ENCODE measurements at regions not wholly inside any gene's neighbourhood (a gene's known extent, or its start where the extent isn't known, plus 50 kb on each side); places are given as distances from the start of the nearest gene placed in this dataset.

DNA sequence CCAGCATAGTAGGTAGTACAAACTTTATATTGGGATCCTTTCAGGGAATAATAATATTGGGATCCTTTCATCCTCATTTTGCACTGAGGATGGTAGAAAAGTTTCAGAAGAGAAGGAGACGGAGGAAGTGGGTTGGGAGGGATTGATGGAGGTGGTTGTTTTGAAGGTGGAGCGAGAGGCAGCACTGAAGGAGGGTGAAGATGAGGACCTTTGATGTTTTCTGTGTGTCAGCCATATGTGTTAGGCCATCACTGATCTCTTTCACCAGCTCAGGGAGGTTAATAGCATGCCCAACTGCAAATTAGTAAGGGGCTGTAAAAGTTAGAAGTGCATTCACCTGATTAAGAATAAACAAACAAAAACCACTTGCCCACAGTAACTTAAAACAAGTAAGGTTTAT lies 275.5 kb upstream of the B3GAT1 start:
- in situ Hi-C loops (cut with HindIII; ENCODE audit: low pct_unique_long_range_greater_than_20kb, low sequenced_read_pairs) (no loop called here), intact Hi-C loops (cut with micrococcal nuclease; ENCODE audit: unreplicated experiment) (no loop called here)
- Histone ChIP-seq H3K27me3 (ENCODE audit: control insufficient read depth, insufficient read depth, low read length) (peaks cover 41% of the 10 kb centered on the region), H3K9me3 (ENCODE audit: control insufficient read depth, insufficient read depth, low read depth, low read length) (no peaks in the 10 kb centered on the region), H3K4me3 (ENCODE audit: low read depth in 2 of 2, low read length in 2 of 2) (no peak overlapping the region), H3K27ac (ENCODE audit: low read length) (no peak overlapping the region), H3K4me1 (ENCODE audit: control insufficient read depth, insufficient read depth, low read length) (no peaks in the 10 kb centered on the region), H3K36me3 (ENCODE audit: control insufficient read depth, insufficient read depth, low read length) (no peaks in the 10 kb centered on the region; the same call in 1 of the 2 replicates)
- no peak for ATAC-seq
- CTCF ChIA-PET: no interaction called here
- TF ChIP-seq REST (IDR thresholded peaks at IDR 0.05; ENCODE audit: insufficient read depth in 1 of 2, low read depth in 2 of 2, low read length in 1 of 2) (no peak), TCF7L2 (IDR thresholded peaks at IDR 0.05; ENCODE audit: low read depth, low read length) (no peak), SIN3A (IDR thresholded peaks at IDR 0.05; ENCODE audit: borderline replicate concordance, insufficient read depth, low read depth, low read length) (no peak), POLR2AphosphoS5 (IDR thresholded peaks at IDR 0.05; ENCODE audit: low read depth, low read length) (no peak)
- TF ChIP-seq, protein P1, sequence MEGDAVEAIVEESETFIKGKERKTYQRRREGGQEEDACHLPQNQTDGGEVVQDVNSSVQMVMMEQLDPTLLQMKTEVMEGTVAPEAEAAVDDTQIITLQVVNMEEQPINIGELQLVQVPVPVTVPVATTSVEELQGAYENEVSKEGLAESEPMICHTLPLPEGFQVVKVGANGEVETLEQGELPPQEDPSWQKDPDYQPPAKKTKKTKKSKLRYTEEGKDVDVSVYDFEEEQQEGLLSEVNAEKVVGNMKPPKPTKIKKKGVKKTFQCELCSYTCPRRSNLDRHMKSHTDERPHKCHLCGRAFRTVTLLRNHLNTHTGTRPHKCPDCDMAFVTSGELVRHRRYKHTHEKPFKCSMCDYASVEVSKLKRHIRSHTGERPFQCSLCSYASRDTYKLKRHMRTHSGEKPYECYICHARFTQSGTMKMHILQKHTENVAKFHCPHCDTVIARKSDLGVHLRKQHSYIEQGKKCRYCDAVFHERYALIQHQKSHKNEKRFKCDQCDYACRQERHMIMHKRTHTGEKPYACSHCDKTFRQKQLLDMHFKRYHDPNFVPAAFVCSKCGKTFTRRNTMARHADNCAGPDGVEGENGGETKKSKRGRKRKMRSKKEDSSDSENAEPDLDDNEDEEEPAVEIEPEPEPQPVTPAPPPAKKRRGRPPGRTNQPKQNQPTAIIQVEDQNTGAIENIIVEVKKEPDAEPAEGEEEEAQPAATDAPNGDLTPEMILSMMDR (IDR thresholded peaks at IDR 0.05): no peak
- BruUV-seq (replicated peaks): no TSS peak
- no peak for DNase-seq (ENCODE audit: low read depth, low spot score)
- POLR2A ChIA-PET: no interaction called here

DNA sequence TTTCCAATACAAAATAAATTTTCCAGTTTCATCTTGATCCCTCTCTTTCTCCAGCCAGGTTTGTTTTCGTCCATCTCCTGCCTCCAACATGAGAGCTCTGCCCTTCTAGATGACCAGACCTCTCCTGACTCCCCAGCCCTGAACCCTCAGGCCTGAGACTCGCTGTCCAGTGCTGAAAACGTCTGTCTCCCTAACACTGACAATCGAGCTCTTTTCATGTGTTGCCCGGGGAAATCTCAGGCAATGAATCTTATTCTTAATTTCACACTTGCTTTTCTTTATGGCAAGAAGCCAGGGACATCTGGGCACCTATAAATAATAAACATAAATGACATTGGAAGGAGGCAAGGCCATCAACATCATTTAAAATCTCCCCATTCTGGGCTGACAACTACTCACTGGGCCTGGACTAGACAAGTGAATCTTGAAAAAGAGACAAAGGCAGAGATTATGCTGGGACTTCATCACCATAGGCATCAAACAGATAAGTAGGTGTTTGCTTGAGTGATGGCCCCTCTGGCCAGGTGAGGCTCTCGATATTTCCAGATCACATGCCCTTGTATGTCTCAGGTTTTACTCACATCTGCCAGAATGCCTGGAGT lies 274.5 kb upstream of the B3GAT1 start:
- no peak overlapping the region for H3K27ac ChIP-seq (ENCODE audit: low read length)
- TF ChIP-seq REST (IDR thresholded peaks at IDR 0.05; ENCODE audit: insufficient read depth in 1 of 2, low read depth in 2 of 2, low read length in 1 of 2): peak; percentile 80 to 82
- TF ChIP-seq TCF7L2 (IDR thresholded peaks at IDR 0.05; ENCODE audit: low read depth, low read length): no peak
- TF ChIP-seq SIN3A (IDR thresholded peaks at IDR 0.05; ENCODE audit: borderline replicate concordance, insufficient read depth, low read depth, low read length): no peak
- no TSS peak for BruUV-seq (replicated peaks)
- H3K27me3 ChIP-seq (ENCODE audit: control insufficient read depth, insufficient read depth, low read length): peaks cover 40% of the 10 kb centered on the region
- in situ Hi-C loops (cut with HindIII; ENCODE audit: low pct_unique_long_range_greater_than_20kb, low sequenced_read_pairs): no loop called here
- intact Hi-C loops (cut with micrococcal nuclease; ENCODE audit: unreplicated experiment): no loop called here
- no peak for DNase-seq (ENCODE audit: low read depth, low spot score)
- H3K9me3 ChIP-seq (ENCODE audit: control insufficient read depth, insufficient read depth, low read depth, low read length): no peaks in the 10 kb centered on the region
- no peaks in the 10 kb centered on the region; the same call in 1 of the 2 replicates for H3K36me3 ChIP-seq (ENCODE audit: control insufficient read depth, insufficient read depth, low read length)
- ChIA-PET POLR2A (no interaction called here), CTCF (no interaction called here)
- no peak for ATAC-seq
- no peaks in the 10 kb centered on the region for H3K4me1 ChIP-seq (ENCODE audit: control insufficient read depth, insufficient read depth, low read length)
- H3K4me3 ChIP-seq (ENCODE audit: low read depth in 2 of 2, low read length in 2 of 2): no peak overlapping the region

Data from Panc1 (cell line).